ENCODE measurements at regions not wholly inside any gene's neighbourhood (a gene's known extent, or its start where the extent isn't known, plus 50 kb on each side); places are given as distances from the start of the nearest gene placed in this dataset.

DNA sequence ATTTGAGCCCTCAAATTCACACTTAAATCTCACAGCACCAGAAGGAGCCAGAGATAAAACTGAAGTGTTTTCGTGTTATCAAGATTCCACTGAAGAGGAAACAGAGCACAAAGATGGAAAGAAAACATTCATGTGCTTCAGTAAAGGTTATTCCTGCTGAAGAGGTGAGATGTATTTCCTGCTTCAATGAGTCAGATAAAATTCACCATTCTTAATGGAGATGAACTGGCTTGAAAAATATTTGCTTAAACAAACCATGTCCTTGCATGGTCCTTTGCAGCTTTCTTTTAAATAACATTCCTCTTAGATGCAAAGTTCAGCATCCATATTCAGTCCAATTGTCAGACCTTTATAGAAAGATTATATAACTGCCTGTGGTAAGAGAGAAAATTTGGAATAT is 294.2 kb downstream of the IPMK start:
- no TSS peak for BruUV-seq (replicated peaks)
- H3K27me3 ChIP-seq (replicated peaks; ENCODE audit: insufficient read depth, low read depth, low read length, poor library complexity), result no peaks in the 10 kb centered on the region
- no peaks in the 10 kb centered on the region for H3K4me1 ChIP-seq (ENCODE audit: insufficient read depth, low read length, poor library complexity, severe bottlenecking)
- H3K27ac ChIP-seq (ENCODE audit: low read depth, low read length, poor library complexity, severe bottlenecking), result no peak overlapping the region
- no peak overlapping the region for H3K4me3 ChIP-seq (ENCODE audit: low read depth, low read length, poor library complexity, severe bottlenecking)
- ChIA-PET CTCF (no interaction called here), POLR2A (ENCODE audit: low non-redundant PET) (no interaction called here)
- H3K36me3 ChIP-seq (ENCODE audit: insufficient read depth, low read length, poor library complexity, severe bottlenecking), result no peaks in the 10 kb centered on the region
- intact Hi-C loops (cut with micrococcal nuclease; ENCODE audit: unreplicated experiment), result no loop called here
- no peaks in the 10 kb centered on the region for H3K9me3 ChIP-seq (ENCODE audit: low read depth, low read length, poor library complexity, severe bottlenecking)
- DNase-seq (ENCODE audit: low spot score), result no peak
- no peak for TF ChIP-seq EZH2 (IDR thresholded peaks at IDR 0.05; ENCODE audit: borderline replicate concordance, low read depth, low read length, poor library complexity, severe bottlenecking)

DNA sequence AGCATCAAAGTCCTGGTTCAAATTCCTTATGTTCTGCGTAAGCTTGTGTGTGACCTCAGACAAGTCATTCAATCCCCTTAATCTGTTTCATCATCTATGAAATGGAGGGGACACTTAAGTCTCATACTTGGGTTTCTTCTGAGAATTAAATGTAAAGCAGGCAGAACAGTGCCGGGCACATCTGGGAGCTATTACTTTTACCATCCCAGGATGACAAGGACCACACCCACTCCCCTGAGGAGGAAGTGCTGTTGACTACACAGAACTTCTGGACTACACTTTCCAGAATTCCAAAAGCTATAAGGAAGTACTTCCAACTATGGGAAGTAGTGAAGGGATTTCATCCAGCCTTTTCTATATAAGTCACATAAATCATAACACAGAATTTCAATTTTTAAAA is 294.9 kb downstream of the IPMK start:
- ChIA-PET POLR2A (ENCODE audit: low non-redundant PET) (no interaction called here), CTCF (no interaction called here)
- intact Hi-C loops (cut with micrococcal nuclease; ENCODE audit: unreplicated experiment), result no loop called here
- no TSS peak for BruUV-seq (replicated peaks)
- TF ChIP-seq EZH2 (IDR thresholded peaks at IDR 0.05; ENCODE audit: borderline replicate concordance, low read depth, low read length, poor library complexity, severe bottlenecking), result no peak
- TF ChIP-seq, protein P1, sequence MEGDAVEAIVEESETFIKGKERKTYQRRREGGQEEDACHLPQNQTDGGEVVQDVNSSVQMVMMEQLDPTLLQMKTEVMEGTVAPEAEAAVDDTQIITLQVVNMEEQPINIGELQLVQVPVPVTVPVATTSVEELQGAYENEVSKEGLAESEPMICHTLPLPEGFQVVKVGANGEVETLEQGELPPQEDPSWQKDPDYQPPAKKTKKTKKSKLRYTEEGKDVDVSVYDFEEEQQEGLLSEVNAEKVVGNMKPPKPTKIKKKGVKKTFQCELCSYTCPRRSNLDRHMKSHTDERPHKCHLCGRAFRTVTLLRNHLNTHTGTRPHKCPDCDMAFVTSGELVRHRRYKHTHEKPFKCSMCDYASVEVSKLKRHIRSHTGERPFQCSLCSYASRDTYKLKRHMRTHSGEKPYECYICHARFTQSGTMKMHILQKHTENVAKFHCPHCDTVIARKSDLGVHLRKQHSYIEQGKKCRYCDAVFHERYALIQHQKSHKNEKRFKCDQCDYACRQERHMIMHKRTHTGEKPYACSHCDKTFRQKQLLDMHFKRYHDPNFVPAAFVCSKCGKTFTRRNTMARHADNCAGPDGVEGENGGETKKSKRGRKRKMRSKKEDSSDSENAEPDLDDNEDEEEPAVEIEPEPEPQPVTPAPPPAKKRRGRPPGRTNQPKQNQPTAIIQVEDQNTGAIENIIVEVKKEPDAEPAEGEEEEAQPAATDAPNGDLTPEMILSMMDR (conservative IDR thresholded peaks at IDR 0.05; ENCODE audit: low read depth, low read length), result no peak
- no peak for DNase-seq (ENCODE audit: low spot score)
- Histone ChIP-seq H3K4me1 (ENCODE audit: insufficient read depth, low read length, poor library complexity, severe bottlenecking) (no peaks in the 10 kb centered on the region), H3K9me3 (ENCODE audit: low read depth, low read length, poor library complexity, severe bottlenecking) (no peaks in the 10 kb centered on the region), H3K36me3 (ENCODE audit: insufficient read depth, low read length, poor library complexity, severe bottlenecking) (no peaks in the 10 kb centered on the region), H3K4me3 (ENCODE audit: low read depth, low read length, poor library complexity, severe bottlenecking) (no peak overlapping the region), H3K27me3 (replicated peaks; ENCODE audit: insufficient read depth, low read depth, low read length, poor library complexity) (no peaks in the 10 kb centered on the region), H3K27ac (ENCODE audit: low read depth, low read length, poor library complexity, severe bottlenecking) (no peak overlapping the region)

DNA sequence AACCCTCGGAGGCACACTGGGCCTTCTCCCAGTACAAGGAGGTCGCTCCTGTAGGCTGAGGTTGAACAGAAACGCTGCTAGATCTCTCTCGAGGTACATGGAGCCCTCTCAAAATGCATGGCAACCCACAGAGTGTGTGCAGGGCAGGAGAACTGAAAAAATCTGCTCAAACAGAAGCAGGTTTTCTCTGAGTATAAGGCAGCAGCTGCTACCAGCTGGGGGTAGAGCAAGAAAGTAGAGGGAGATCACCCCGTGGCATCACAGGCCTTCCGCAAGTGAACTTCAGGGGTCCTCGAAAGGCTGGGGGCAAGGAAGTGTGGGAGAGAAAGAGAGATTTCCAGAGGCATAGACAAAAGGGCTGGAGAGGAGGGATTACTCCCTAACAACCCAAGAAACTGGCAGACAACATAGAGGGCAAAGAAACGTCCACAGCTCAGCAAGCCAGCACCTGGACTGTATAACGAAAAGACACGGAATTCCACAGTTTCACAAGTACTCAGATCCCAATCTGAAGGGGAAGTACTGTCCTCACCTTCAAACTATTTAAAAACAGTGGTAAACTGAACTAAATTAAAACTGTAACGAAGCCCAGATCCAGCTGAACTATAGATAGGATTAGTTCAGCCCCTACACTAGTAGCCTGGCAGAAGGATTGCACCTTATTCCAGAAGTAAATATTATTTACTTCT is 299.2 kb downstream of the IPMK start:
- intact Hi-C loops (cut with micrococcal nuclease; ENCODE audit: unreplicated experiment), result no loop called here
- no peak overlapping the region for H3K27ac ChIP-seq (ENCODE audit: low read depth, low read length, poor library complexity, severe bottlenecking)
- BruUV-seq (replicated peaks), result no TSS peak
- TF ChIP-seq, protein P1 (conservative IDR thresholded peaks at IDR 0.05; ENCODE audit: low read depth, low read length), result no peak
- no peak for TF ChIP-seq EZH2 (IDR thresholded peaks at IDR 0.05; ENCODE audit: borderline replicate concordance, low read depth, low read length, poor library complexity, severe bottlenecking)
- H3K4me3 ChIP-seq (ENCODE audit: low read depth, low read length, poor library complexity, severe bottlenecking), result no peak overlapping the region
- no peaks in the 10 kb centered on the region for H3K36me3 ChIP-seq (ENCODE audit: insufficient read depth, low read length, poor library complexity, severe bottlenecking)
- ChIA-PET POLR2A (ENCODE audit: low non-redundant PET) (no interaction called here), CTCF (no interaction called here)
- no peaks in the 10 kb centered on the region for H3K9me3 ChIP-seq (ENCODE audit: low read depth, low read length, poor library complexity, severe bottlenecking)
- DNase-seq (ENCODE audit: low spot score), result no peak
- no peaks in the 10 kb centered on the region for H3K27me3 ChIP-seq (replicated peaks; ENCODE audit: insufficient read depth, low read depth, low read length, poor library complexity)
- H3K4me1 ChIP-seq (ENCODE audit: insufficient read depth, low read length, poor library complexity, severe bottlenecking), result no peaks in the 10 kb centered on the region

DNA sequence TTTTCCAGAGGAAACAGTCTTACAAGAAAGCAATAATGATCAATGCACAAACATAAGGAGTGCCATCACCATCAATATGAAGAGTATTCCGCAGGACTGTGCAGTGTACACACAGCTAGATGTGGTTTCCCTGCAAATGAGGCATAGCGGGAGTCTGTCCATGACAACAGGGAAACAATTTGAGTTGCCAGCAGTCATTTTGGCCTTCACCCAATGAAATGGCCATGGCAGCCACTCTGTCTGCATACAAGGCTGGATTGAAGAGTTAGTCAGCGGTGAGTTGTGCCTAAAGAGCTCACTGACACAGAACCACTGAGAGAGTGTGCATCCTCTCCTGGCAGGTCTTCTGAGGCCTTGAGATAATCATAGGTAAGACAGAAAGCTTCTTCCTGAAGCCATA is 303.3 kb downstream of the IPMK start:
- no peaks in the 10 kb centered on the region for H3K36me3 ChIP-seq (ENCODE audit: insufficient read depth, low read length, poor library complexity, severe bottlenecking)
- ChIA-PET POLR2A (ENCODE audit: low non-redundant PET) (no interaction called here), CTCF (no interaction called here)
- intact Hi-C loops (cut with micrococcal nuclease; ENCODE audit: unreplicated experiment), result no loop called here
- BruUV-seq (replicated peaks), result no TSS peak
- H3K4me1 ChIP-seq (ENCODE audit: insufficient read depth, low read length, poor library complexity, severe bottlenecking), result no peaks in the 10 kb centered on the region
- no peak overlapping the region for H3K27ac ChIP-seq (ENCODE audit: low read depth, low read length, poor library complexity, severe bottlenecking)
- TF ChIP-seq EZH2 (IDR thresholded peaks at IDR 0.05; ENCODE audit: borderline replicate concordance, low read depth, low read length, poor library complexity, severe bottlenecking), result no peak
- TF ChIP-seq, protein P1 (conservative IDR thresholded peaks at IDR 0.05; ENCODE audit: low read depth, low read length), result no peak
- no peaks in the 10 kb centered on the region for H3K9me3 ChIP-seq (ENCODE audit: low read depth, low read length, poor library complexity, severe bottlenecking)
- H3K27me3 ChIP-seq (replicated peaks; ENCODE audit: insufficient read depth, low read depth, low read length, poor library complexity), result no peaks in the 10 kb centered on the region
- peak; percentile 3 for DNase-seq (ENCODE audit: low spot score)
- H3K4me3 ChIP-seq (ENCODE audit: low read depth, low read length, poor library complexity, severe bottlenecking), result no peak overlapping the region
